ENCODE measurements at regions not wholly inside any gene's neighbourhood (a gene's known extent, or its start where the extent isn't known, plus 50 kb on each side); places are given as distances from the start of the nearest gene placed in this dataset.

GRCh38 chr4:53778155-53778554, 186.9 kb upstream of the LNX1 start:
- H3K4me3 ChIP-seq (ENCODE audit: control insufficient read depth, low read depth, low read length) = no peak overlapping the region
- DNase-seq (ENCODE audit: low read depth) = no peak
- TF ChIP-seq CTCF (conservative IDR thresholded peaks at IDR 0.05; ENCODE audit: control insufficient read depth, insufficient read depth, low read depth, low read length) = no peak

GRCh38 chr4:53777244-53777984, 186.1 kb upstream of the LNX1 start:
- DNase-seq (ENCODE audit: low read depth) = peak; percentile 94
- H3K4me3 ChIP-seq (ENCODE audit: control insufficient read depth, low read depth, low read length) = no peak overlapping the region
- no peak for TF ChIP-seq CTCF (conservative IDR thresholded peaks at IDR 0.05; ENCODE audit: control insufficient read depth, insufficient read depth, low read depth, low read length)

DNA sequence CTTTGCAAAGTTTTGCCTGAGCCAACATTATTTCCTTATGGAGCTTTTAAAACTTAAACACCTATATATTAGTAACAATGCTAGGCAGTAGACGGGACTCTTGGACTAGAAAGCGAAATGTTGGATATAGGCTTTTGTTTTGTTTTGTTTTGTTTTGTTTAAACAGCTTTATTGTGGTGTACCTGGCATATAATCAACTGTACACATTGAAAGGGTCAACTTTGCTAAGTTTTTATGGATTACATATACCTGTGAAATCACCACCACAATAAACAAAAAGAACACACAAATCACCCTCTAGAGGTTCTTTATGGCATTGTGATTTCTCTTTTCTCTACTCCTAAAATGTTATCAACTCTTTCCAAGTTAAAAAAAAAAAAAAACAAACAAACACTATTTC, 184.9 kb upstream of the LNX1 start:
- H3K4me3 ChIP-seq (ENCODE audit: control insufficient read depth, low read depth, low read length) = no peak overlapping the region
- DNase-seq (ENCODE audit: low read depth) = no peak
- TF ChIP-seq CTCF (conservative IDR thresholded peaks at IDR 0.05; ENCODE audit: control insufficient read depth, insufficient read depth, low read depth, low read length) = no peak

- H3K4me3 ChIP-seq (ENCODE audit: control insufficient read depth, low read depth, low read length) = no peak overlapping the region
- no peak for DNase-seq (ENCODE audit: low read depth)
- no peak for TF ChIP-seq CTCF (conservative IDR thresholded peaks at IDR 0.05; ENCODE audit: control insufficient read depth, insufficient read depth, low read depth, low read length)
Observed at GRCh38 chr4:53775381-53775780, 184.1 kb upstream of the LNX1 start.

- DNase-seq (ENCODE audit: low read depth) = no peak
- H3K4me3 ChIP-seq (ENCODE audit: control insufficient read depth, low read depth, low read length) = no peak overlapping the region
- no peak for TF ChIP-seq CTCF (conservative IDR thresholded peaks at IDR 0.05; ENCODE audit: control insufficient read depth, insufficient read depth, low read depth, low read length)
Observed at GRCh38 chr4:53771326-53771725, 180.0 kb upstream of the LNX1 start.

- peak; percentile 89 for DNase-seq (ENCODE audit: low read depth)
- TF ChIP-seq CTCF (conservative IDR thresholded peaks at IDR 0.05; ENCODE audit: control insufficient read depth, insufficient read depth, low read depth, low read length) = no peak
- H3K4me3 ChIP-seq (ENCODE audit: control insufficient read depth, low read depth, low read length) = no peak overlapping the region
Observed at GRCh38 chr4:53767482-53767881, 176.2 kb upstream of the LNX1 start.
